Thoracic aorta (tissue), 2 donors: ENCODE measurements at regions not wholly inside any gene's neighbourhood (a gene's known extent, or its start where the extent isn't known, plus 50 kb on each side); places are given as distances from the start of the nearest gene placed in this dataset.

Experiments used
- ATAC-seq: fragments of 150-250 bp; one replicate; pipeline ENCODE4 v1.8.0; 2017; ENCODE audit warnings: low read depth; ENCODE audit not compliant: insufficient number of reproducible peaks, low FRiP score
- DNase-seq: peaks from one replicate; pipeline ENCODE4 v3.0.0-alpha.2; 2020; ENCODE audit warnings: low spot score
- H3K27ac ChIP-seq, 2 donors: fragments of 200-600 bp; sonication (generic); 1 replicate in 1 of 2; 2 replicates in 1 of 2; pipeline ENCODE4 v1.5.1; 2016; ENCODE audit warnings: mild to moderate bottlenecking in 2 of 2, moderate library complexity in 2 of 2
- H3K27me3 ChIP-seq: fragments of 200-600 bp; sonication (generic); replicated peaks from 2 replicates; pipeline ENCODE4 v1.6.0; 2016; ENCODE audit warnings: mild to moderate bottlenecking; ENCODE audit not compliant: insufficient read depth
- H3K36me3 ChIP-seq: fragments of 200-600 bp; sonication (generic); one replicate; pipeline ENCODE4 v1.5.1; 2016
- H3K4me1 ChIP-seq, 2 donors: fragments of 200-600 bp; sonication (generic); 1 replicate in 1 of 2; 2 replicates in 1 of 2; pipeline versions ENCODE4 v1.5.1 to v1.6.0; 2016; ENCODE audit warnings: low read depth in 2 of 2, mild to moderate bottlenecking in 1 of 2; ENCODE audit not compliant: control insufficient read depth in 1 of 2
- H3K4me3 ChIP-seq: fragments of 200-600 bp; sonication (generic); 2 replicates; pipeline ENCODE4 v1.5.1; 2016; ENCODE audit warnings: mild to moderate bottlenecking
- H3K9me3 ChIP-seq: fragments of 200-600 bp; sonication (generic); 2 replicates; pipeline ENCODE4 v1.5.1; 2016
- TF ChIP-seq, protein P1 (sequence below): fragments of 200-600 bp; sonication (generic); IDR thresholded peaks from one replicate; pipeline ENCODE4 v1.5.1; 2019; ENCODE audit warnings: antibody characterized with exemption

DNA sequence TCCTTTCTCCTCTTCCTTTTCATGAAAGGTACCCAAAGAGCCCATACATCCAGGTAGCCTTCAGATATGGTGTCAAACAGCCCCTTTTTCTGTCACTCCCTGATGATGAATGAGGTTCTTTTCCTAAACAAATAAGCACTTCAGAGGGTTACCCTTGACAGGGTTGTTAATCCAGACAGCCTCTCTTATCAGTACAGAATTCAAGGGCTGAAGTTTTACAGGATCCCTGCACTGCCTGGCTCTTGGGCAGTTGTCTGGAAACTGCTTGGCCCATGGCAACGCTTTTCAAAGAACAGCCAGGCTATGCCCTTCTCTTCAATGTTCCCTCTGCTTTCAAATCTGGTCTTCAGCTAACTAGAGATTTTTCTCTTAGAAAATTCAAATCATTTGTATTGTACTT, 352.6 kb upstream of the FAM241A start:
- no peak for DNase-seq
- H3K9me3 ChIP-seq: no peaks in the 10 kb centered on the region
- no peak overlapping the region for H3K27ac ChIP-seq
- no peaks in the 10 kb centered on the region for H3K4me1 ChIP-seq
- no peaks in the 10 kb centered on the region for H3K36me3 ChIP-seq
- TF ChIP-seq, protein P1, sequence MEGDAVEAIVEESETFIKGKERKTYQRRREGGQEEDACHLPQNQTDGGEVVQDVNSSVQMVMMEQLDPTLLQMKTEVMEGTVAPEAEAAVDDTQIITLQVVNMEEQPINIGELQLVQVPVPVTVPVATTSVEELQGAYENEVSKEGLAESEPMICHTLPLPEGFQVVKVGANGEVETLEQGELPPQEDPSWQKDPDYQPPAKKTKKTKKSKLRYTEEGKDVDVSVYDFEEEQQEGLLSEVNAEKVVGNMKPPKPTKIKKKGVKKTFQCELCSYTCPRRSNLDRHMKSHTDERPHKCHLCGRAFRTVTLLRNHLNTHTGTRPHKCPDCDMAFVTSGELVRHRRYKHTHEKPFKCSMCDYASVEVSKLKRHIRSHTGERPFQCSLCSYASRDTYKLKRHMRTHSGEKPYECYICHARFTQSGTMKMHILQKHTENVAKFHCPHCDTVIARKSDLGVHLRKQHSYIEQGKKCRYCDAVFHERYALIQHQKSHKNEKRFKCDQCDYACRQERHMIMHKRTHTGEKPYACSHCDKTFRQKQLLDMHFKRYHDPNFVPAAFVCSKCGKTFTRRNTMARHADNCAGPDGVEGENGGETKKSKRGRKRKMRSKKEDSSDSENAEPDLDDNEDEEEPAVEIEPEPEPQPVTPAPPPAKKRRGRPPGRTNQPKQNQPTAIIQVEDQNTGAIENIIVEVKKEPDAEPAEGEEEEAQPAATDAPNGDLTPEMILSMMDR: no peak
- H3K27me3 ChIP-seq: no peaks in the 10 kb centered on the region
- ATAC-seq: no peak
- H3K4me3 ChIP-seq: no peak overlapping the region

DNA sequence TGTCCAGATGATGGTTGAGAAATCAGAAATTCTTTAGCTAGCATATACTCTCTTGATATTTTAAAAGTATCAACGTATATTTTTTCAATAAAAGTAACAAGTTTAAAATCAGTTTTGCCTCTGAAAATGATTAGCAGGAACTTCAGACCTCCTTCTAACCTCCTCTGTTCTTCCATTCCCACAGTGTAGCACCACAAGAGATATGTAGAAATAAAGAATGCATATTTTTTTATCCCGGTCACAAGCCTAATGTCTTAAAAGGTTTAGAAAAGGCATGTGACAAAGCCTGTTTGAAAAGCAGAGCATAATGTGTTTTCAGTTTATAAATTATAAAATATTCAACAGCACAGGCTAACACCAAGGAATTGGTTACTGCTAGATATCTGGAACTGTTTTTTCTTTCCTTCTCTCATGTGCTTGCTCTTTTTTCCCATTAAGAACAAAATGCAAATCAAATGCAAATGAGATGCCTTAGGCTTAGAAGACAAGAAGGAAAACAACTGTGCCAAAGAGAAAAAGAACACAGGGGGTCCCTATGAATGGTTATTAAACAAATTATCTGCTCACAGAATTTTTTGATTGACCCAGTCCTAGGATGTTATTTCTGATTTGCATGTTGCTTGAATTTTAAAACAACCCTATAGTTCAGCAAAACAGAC, 351.7 kb upstream of the FAM241A start:
- Histone ChIP-seq H3K9me3 (no peaks in the 10 kb centered on the region), H3K36me3 (no peaks in the 10 kb centered on the region), H3K27me3 (no peaks in the 10 kb centered on the region), H3K4me1 (no peaks in the 10 kb centered on the region), H3K27ac (no peak overlapping the region), H3K4me3 (no peak overlapping the region)
- DNase-seq (no peak), ATAC-seq (no peak)
- TF ChIP-seq, protein P1: no peak

DNA sequence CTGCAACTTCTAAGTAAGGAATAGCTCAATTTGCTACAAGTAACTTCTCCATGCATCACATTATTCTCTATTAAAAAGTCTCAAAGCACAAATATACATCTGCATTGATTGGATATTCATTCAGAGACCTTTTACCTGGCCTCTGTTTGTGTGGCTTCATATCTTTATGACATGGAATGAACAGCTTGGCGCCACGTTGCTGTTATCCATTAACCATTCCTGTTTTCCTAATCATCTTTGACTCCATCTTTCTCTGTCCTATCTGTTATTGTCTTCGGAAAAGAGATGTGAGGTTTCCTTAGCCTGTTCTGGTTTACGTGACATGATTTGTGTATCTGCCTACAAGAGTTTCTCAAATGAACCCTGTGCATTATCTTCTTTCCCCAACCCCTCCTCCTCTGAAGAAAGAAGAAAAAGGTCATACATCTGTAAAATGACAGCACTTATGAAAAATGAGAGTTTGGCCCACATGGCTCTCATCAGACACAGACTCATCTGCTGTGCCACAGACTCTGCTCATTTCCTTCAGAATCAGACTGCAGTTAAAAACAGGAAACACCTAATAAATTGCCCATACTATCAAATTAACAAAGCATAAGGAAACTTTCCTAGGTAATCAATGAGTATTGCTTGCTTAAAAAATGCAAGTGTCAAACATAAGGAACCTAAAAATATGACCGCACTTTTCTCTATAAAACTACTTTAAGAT, 347.6 kb upstream of the FAM241A start:
- no peaks in the 10 kb centered on the region for H3K36me3 ChIP-seq
- H3K27ac ChIP-seq: no peak overlapping the region
- H3K4me3 ChIP-seq: no peak overlapping the region
- H3K4me1 ChIP-seq: no peaks in the 10 kb centered on the region
- no peaks in the 10 kb centered on the region for H3K27me3 ChIP-seq
- DNase-seq (no peak), ATAC-seq (no peak)
- no peaks in the 10 kb centered on the region for H3K9me3 ChIP-seq
- TF ChIP-seq, protein P1: no peak

DNA sequence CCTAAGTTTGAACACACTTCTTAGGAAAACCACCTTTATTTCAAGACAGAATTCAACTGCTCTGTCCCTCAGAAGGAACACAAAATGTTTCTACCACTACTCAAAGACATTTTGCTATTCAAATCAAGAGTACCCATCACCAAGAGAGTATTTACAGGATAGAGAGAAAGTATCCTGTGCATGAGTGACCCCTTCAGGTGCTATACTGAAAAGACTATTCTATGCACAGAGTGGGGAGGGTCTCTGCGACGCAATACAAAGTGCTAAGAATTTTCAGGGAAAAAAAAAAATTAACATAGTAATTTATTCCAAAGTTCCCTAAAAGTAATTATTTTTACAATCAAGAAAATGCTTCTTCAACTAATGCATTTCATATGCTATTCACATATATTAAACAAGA, 346.4 kb upstream of the FAM241A start:
- no peak overlapping the region for H3K4me3 ChIP-seq
- H3K4me1 ChIP-seq: no peaks in the 10 kb centered on the region
- no peaks in the 10 kb centered on the region for H3K27me3 ChIP-seq
- TF ChIP-seq, protein P1: no peak
- no peak overlapping the region for H3K27ac ChIP-seq
- H3K36me3 ChIP-seq: no peaks in the 10 kb centered on the region
- DNase-seq: no peak
- ATAC-seq: no peak
- no peaks in the 10 kb centered on the region for H3K9me3 ChIP-seq

DNA sequence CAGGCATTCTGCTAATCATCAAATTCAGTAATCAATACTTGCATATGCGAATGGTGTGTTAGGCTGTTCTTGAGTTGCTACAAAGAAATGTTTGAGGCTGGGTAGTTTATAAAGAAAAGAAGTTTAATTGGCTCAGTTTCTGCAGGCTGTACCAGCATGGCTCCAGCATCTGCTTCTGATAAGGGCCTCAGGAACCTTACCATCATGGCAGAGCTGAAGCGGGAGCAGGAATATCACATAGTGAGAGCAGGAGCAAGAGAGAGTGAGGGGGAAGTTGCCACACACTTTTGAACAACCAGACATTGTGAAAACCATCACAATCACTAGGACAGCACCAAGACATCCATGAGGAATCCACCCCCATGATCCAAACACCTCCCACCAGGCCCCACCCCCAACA, 344.7 kb upstream of the FAM241A start:
- Histone ChIP-seq H3K27ac (no peak overlapping the region), H3K4me1 (no peaks in the 10 kb centered on the region), H3K36me3 (no peaks in the 10 kb centered on the region), H3K9me3 (no peaks in the 10 kb centered on the region), H3K4me3 (no peak overlapping the region), H3K27me3 (no peaks in the 10 kb centered on the region)
- TF ChIP-seq, protein P1: no peak
- no peak for ATAC-seq
- DNase-seq: no peak
